SK-N-SH treated with all-trans-retinoic acid at 6 μM for 48 hours (cell line): ENCODE measurements at regions not wholly inside any gene's neighbourhood (a gene's known extent, or its start where the extent isn't known, plus 50 kb on each side); places are given as distances from the start of the nearest gene placed in this dataset.

ENCODE experiments used
- CREB5 ChIP-seq: fragments of 250-450 bp; sonication (Bioruptor Pico); IDR thresholded peaks from 2 replicates; pipeline ENCODE4 v1.5.1; 2020; ENCODE audit warnings: low read depth, mild to moderate bottlenecking, moderate library complexity
- CSDC2 ChIP-seq: fragments of 250-450 bp; sonication (Bioruptor Pico); IDR thresholded peaks from 2 replicates; pipeline ENCODE4 v1.5.0; 2020; ENCODE audit warnings: mild to moderate bottlenecking, moderate library complexity
- CSRNP3 ChIP-seq: fragments of 250-450 bp; sonication (Bioruptor Pico); IDR thresholded peaks from 2 replicates; pipeline ENCODE4 v1.5.1; 2021; ENCODE audit warnings: mild to moderate bottlenecking, moderate library complexity
- ESRRG ChIP-seq: fragments of 250-450 bp; sonication (Bioruptor Pico); IDR thresholded peaks from 2 replicates; pipeline ENCODE4 v1.6.1; 2021; ENCODE audit warnings: mild to moderate bottlenecking
- OSR1 ChIP-seq: fragments of 250-450 bp; sonication (Bioruptor Pico); IDR thresholded peaks from 2 replicates; pipeline ENCODE4 v1.8.0; 2022; ENCODE audit warnings: moderate library complexity, mild to moderate bottlenecking, inconsistent platforms
- PATZ1 ChIP-seq: fragments of 250-450 bp; sonication (Bioruptor Pico); IDR thresholded peaks from 2 replicates; pipeline ENCODE4 v1.8.0; 2020; ENCODE audit warnings: mild to moderate bottlenecking, moderate library complexity, borderline replicate concordance
- PPARA ChIP-seq: fragments of 250-450 bp; sonication (Bioruptor Pico); IDR thresholded peaks from 2 replicates; pipeline ENCODE4 v1.5.0; 2020; ENCODE audit warnings: mild to moderate bottlenecking, borderline replicate concordance
- RARB ChIP-seq: fragments of 250-450 bp; sonication (Bioruptor Pico); IDR thresholded peaks from 2 replicates; pipeline ENCODE4 v1.8.0; 2021; ENCODE audit warnings: mild to moderate bottlenecking, moderate library complexity
- ZC3H10 ChIP-seq: fragments of 250-450 bp; sonication (Bioruptor Pico); IDR thresholded peaks from 2 replicates; pipeline ENCODE4 v1.5.1; 2021; ENCODE audit warnings: mild to moderate bottlenecking, moderate library complexity
- ZFP3 ChIP-seq: fragments of 250-450 bp; sonication (Bioruptor Pico); IDR thresholded peaks from 2 replicates; pipeline ENCODE4 v1.5.0; 2020; ENCODE audit warnings: mild to moderate bottlenecking, moderate library complexity
- ZFP30 ChIP-seq: fragments of 450-650 bp; formaldehyde crosslinking; IDR thresholded peaks from 2 replicates; pipeline ENCODE4 v1.5.0; 2022; ENCODE audit warnings: mild to moderate bottlenecking, moderate library complexity
- ZNF70 ChIP-seq: fragments of 450-650 bp; formaldehyde crosslinking; IDR thresholded peaks from 2 replicates; pipeline ENCODE4 v1.5.0; 2020; ENCODE audit warnings: mild to moderate bottlenecking, moderate library complexity

GRCh38 chr13:39942552-39943273, 287.3 kb downstream of the COG6 start:
- TF ChIP-seq CSRNP3, result no peak
- TF ChIP-seq CSDC2 (CRISPR knock-in tag), result no peak
- TF ChIP-seq CREB5, result no peak
- no peak; the same call in 1 of the 2 replicates for TF ChIP-seq ZFP3
- TF ChIP-seq ZFP30 (CRISPR knock-in tag), result no peak
- no peak for TF ChIP-seq PPARA
- no peak for TF ChIP-seq ESRRG (CRISPR knock-in tag)
- TF ChIP-seq RARB (CRISPR knock-in tag), result no peak
- no peak for TF ChIP-seq OSR1
- no peak for TF ChIP-seq ZC3H10 (CRISPR knock-in tag)
- no peak for TF ChIP-seq PATZ1 (CRISPR knock-in tag)
- no peak for TF ChIP-seq ZNF70 (CRISPR knock-in tag)
